VCaP (cell line): ENCODE measurements at regions not wholly inside any gene's neighbourhood (a gene's known extent, or its start where the extent isn't known, plus 50 kb on each side); places are given as distances from the start of the nearest gene placed in this dataset.
"Not testable (repeated sequence)": the region's sequence is repeated elsewhere in the genome, so short reads cannot be mapped to it uniquely, and the experiment has no call there.

Experiments used
- H3K27ac ChIP-seq: fragments of 450-650 bp; 2 replicates; pipeline ENCODE4 v1.5.1; 2017
- TF ChIP-seq, protein P1 (sequence below): fragments of 450-650 bp; conservative IDR thresholded peaks from 2 replicates; pipeline ENCODE4 v1.5.1; 2017; ENCODE audit warnings: mild to moderate bottlenecking, moderate library complexity

DNA sequence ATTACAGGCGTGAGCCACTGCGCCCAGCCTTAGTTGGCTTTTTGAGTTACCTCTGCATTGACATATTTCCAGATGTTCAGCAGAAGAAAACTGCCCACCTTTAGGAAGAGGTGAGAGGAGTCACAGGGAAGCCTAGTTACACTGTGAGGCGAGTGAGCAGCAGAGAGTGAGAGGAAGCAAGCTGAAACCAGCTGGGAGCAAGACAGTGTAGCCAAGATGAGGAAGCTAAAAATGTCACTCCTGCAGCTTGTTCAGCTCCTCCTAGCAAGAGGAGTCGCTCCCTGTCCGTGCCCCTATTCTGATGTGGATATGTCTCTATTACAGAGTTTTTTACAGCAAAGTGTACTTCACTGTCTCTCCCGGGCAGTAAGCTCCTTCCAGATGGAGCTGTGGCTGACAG lies 127.6 kb downstream of the GXYLT1 start:
- TF ChIP-seq, protein P1, sequence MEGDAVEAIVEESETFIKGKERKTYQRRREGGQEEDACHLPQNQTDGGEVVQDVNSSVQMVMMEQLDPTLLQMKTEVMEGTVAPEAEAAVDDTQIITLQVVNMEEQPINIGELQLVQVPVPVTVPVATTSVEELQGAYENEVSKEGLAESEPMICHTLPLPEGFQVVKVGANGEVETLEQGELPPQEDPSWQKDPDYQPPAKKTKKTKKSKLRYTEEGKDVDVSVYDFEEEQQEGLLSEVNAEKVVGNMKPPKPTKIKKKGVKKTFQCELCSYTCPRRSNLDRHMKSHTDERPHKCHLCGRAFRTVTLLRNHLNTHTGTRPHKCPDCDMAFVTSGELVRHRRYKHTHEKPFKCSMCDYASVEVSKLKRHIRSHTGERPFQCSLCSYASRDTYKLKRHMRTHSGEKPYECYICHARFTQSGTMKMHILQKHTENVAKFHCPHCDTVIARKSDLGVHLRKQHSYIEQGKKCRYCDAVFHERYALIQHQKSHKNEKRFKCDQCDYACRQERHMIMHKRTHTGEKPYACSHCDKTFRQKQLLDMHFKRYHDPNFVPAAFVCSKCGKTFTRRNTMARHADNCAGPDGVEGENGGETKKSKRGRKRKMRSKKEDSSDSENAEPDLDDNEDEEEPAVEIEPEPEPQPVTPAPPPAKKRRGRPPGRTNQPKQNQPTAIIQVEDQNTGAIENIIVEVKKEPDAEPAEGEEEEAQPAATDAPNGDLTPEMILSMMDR = no peak
- H3K27ac ChIP-seq = no peak overlapping the region

DNA sequence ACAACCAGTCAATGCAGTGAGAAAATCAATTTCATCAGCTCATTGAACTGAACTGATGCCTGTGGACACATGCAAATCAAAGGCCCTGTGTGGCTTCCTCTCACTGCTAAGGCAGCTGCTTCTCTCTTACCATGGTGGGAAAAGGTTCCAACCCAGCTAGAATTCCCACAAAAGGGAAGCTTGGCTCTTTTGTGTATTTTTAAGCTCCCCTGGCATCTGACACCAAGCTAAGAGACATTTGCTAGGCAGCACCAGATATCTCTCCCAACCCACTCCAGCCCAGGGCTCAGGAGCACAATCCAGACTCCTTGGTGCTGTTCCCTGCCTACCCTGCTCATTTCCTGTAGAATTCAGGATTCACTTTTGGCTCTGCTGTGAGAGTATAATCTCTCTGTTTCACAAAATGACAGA lies 129.6 kb downstream of the GXYLT1 start:
- H3K27ac ChIP-seq = no peak overlapping the region
- TF ChIP-seq, protein P1 = no peak

DNA sequence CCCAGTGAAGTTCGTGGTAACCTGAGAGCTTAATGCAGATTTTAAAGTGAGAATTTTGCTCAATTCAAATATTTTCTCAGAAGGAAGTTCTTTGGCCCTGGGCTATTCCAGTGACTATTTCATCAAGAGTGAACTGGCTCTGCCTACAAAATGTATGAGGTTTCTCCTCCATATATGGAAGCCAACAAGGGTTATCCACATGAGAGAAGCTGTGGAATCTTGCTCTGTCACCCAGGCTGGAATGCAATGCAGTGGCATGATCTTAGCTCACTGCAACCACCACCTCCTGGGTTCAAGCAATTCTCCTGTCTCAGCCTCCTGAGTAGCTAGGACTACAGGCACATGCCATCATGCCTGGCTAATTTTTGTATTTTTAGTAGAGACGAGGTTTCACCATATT lies 132.2 kb downstream of the GXYLT1 start:
- H3K27ac ChIP-seq = not testable (repeated sequence)

DNA sequence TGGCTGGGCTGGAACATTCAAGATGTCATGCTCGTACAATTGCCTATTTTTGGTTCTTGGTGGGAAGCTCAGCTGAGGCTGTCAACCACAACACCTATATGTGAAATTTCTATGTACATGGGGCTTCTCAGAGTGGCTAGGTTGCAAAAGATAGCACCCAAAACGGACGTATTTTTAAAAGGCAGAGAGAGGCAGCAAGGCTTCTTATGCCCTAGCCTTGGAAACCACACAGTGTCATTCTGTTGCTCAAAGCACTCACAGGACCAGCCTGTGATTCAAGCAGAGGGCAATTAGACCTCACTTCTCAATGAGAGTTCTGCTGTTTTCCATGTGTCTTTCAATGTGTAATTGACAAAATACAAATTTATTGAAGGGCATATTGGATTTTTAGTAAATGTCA lies 134.0 kb downstream of the GXYLT1 start:
- H3K27ac ChIP-seq = no peak overlapping the region
- TF ChIP-seq, protein P1 = no peak

DNA sequence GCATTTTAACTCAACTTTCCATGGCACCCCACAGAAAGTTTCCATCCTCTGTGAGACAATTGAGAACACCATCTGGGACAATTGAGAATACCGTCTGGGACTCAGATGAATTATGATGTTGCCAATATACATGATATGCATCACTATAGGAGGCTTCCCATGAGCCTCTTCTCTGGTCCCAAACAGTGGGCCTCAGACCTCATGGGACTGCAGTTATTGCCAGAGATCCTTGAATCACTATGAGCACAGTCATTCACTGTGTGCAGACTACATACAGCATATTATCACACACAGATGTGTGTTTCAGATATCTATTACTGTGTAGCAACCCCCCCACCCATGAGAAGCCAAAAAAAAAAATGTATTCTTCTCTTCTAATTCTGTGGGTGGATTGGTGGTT lies 134.4 kb downstream of the GXYLT1 start:
- H3K27ac ChIP-seq = no peak overlapping the region
- TF ChIP-seq, protein P1 = no peak

DNA sequence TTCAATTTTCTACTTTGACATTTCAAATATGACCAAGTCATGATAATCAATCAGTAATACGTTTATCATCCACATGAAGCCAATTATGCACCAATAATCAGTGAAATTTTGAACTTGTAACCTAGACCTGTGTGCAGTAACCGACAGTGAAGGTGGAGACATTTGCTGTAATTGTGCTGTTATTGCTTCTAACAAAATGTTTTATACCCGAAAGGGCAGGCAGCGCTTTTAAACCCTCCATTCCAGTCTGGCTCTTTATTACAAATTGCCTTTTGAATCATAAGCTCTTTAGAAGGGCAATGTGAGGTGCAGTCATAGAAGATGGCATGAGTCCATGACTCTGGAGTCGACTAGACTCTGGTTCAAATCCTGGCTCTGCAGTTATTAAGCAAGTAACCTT lies 135.7 kb downstream of the GXYLT1 start:
- TF ChIP-seq, protein P1 = no peak
- H3K27ac ChIP-seq = no peak overlapping the region

DNA sequence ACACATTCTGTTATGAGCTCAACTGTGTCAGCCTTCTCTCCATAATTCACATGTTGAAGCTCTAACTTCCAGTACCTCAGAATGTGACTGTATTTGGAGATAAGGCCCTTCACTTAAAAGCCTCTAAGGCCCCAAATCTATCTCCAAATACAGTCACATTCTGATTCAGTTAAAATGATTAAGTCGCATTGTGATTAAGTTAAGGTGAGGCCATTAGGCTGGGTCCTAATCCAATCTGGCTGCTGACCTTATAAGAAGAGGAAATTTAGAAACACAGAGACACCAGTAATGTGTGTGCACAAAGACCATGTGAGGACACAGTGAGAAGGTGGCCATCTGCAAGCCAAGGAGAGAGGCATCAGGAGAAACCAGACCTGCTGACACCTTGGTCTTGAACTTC lies 141.6 kb downstream of the GXYLT1 start:
- no peak overlapping the region for H3K27ac ChIP-seq
- TF ChIP-seq, protein P1 = no peak

DNA sequence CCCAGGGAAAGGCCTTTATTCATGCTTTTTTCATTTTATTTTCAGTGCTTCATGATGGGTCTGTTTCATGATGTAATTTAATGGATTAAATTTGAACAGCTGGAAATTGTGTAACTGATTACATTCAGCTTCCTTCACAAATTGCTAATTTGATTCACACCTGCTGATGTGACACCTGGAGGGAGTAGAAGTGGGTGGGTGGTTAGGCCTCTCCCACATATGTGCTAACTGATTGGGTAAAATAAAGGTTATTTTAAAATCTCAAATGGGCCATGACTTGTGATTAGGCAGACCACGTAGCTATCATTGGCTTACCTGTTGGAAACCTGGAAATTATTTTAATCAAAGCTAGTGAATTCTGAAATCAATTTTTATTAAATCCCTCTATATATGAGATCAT lies 142.1 kb downstream of the GXYLT1 start:
- TF ChIP-seq, protein P1 = no peak
- H3K27ac ChIP-seq = no peak overlapping the region
